H9 (cell line): ENCODE measurements at regions not wholly inside any gene's neighbourhood (a gene's known extent, or its start where the extent isn't known, plus 50 kb on each side); places are given as distances from the start of the nearest gene placed in this dataset.

Experiments used
- DNase-seq: peaks from one replicate; pipeline ENCODE4 v3.0.0-alpha.2; 2017
- H2AFZ ChIP-seq: one replicate; pipeline ENCODE4 v1.6.1; 2013; ENCODE audit warnings: mild to moderate bottlenecking, low read length, control low read depth, moderate library complexity
- H2AK5ac ChIP-seq: 2 replicates; pipeline ENCODE4 v1.6.1; 2013; ENCODE audit warnings: low read length, control low read depth, mixed read lengths; ENCODE audit not compliant: insufficient read length
- H2BK120ac ChIP-seq: one replicate; pipeline ENCODE4 v1.6.1; 2013; ENCODE audit warnings: low read depth, mild to moderate bottlenecking, low read length, control low read depth, inconsistent platforms; ENCODE audit not compliant: poor library complexity, severe bottlenecking
- H2BK12ac ChIP-seq: 2 replicates; pipeline ENCODE4 v1.6.1; 2013; ENCODE audit warnings: low read length, control low read depth, mixed read lengths, low read depth; ENCODE audit not compliant: insufficient read length
- H2BK15ac ChIP-seq: 2 replicates; pipeline ENCODE4 v1.6.1; 2013; ENCODE audit warnings: low read depth, low read length, control low read depth
- H2BK20ac ChIP-seq: one replicate; pipeline ENCODE4 v1.6.1; 2013; ENCODE audit warnings: low read depth, mild to moderate bottlenecking, low read length, control low read depth, inconsistent platforms; ENCODE audit not compliant: poor library complexity, severe bottlenecking
- H2BK5ac ChIP-seq: 2 replicates; pipeline ENCODE4 v1.6.1; 2013; ENCODE audit warnings: low read length, control low read depth, mixed read lengths; ENCODE audit not compliant: insufficient read length
- H3K14ac ChIP-seq: 2 replicates; pipeline ENCODE4 v1.6.1; 2013; ENCODE audit warnings: low read length, control low read depth; ENCODE audit not compliant: insufficient read depth
- H3K18ac ChIP-seq: 2 replicates; pipeline ENCODE4 v1.6.1; 2013; ENCODE audit warnings: low read depth, mild to moderate bottlenecking, mixed read lengths, low read length, control low read depth; ENCODE audit not compliant: insufficient read length
- H3K23ac ChIP-seq: 2 replicates; pipeline ENCODE4 v1.6.1; 2013; ENCODE audit warnings: low read length, control low read depth, mixed read lengths, low read depth; ENCODE audit not compliant: insufficient read length
- H3K23me2 ChIP-seq: 2 replicates; pipeline ENCODE4 v1.6.1; 2013; ENCODE audit warnings: low read depth, mild to moderate bottlenecking, mixed read lengths, low read length, control low read depth; ENCODE audit not compliant: insufficient read length, poor library complexity, severe bottlenecking
- H3K27ac ChIP-seq: 2 replicates; pipeline ENCODE4 v1.5.1; 2013; ENCODE audit warnings: low read length, control low read depth, mixed read lengths, low read depth; ENCODE audit not compliant: insufficient read length
- H3K27me3 ChIP-seq: 2 replicates; pipeline ENCODE4 v1.6.1; 2013; ENCODE audit warnings: low read length, control low read depth, inconsistent platforms; ENCODE audit not compliant: insufficient read depth
- H3K4ac ChIP-seq: 2 replicates; pipeline ENCODE4 v1.6.1; 2013; ENCODE audit warnings: low read depth, mild to moderate bottlenecking, control low read depth, inconsistent platforms, low read length, moderate library complexity
- H3K4me1 ChIP-seq: 2 replicates; pipeline ENCODE4 v1.6.1; 2013; ENCODE audit warnings: low read length, control low read depth, inconsistent platforms; ENCODE audit not compliant: insufficient read depth
- H3K4me2 ChIP-seq: 2 replicates; pipeline ENCODE4 v1.6.1; 2013; ENCODE audit warnings: low read length, control low read depth, mixed read lengths; ENCODE audit not compliant: insufficient read length, insufficient read depth
- H3K56ac ChIP-seq: 2 replicates; pipeline ENCODE4 v1.6.1; 2013; ENCODE audit warnings: low read depth, mild to moderate bottlenecking, mixed read lengths, low read length, control low read depth; ENCODE audit not compliant: insufficient read length
- H3K79me1 ChIP-seq: 2 replicates; pipeline ENCODE4 v1.6.1; 2013; ENCODE audit warnings: low read depth, mild to moderate bottlenecking, moderate library complexity, low read length, control low read depth, inconsistent platforms; ENCODE audit not compliant: insufficient read depth, poor library complexity, severe bottlenecking
- H3K79me2 ChIP-seq: 2 replicates; pipeline ENCODE4 v1.6.1; 2013; ENCODE audit warnings: low read length, control low read depth, inconsistent platforms; ENCODE audit not compliant: insufficient read depth
- H3K9ac ChIP-seq: 2 replicates; pipeline ENCODE4 v1.6.1; 2013; ENCODE audit warnings: low read length, control low read depth, mixed read lengths; ENCODE audit not compliant: insufficient read length; ENCODE audit errors: extremely low read depth
- H3K9me3 ChIP-seq: one replicate; pipeline ENCODE4 v1.6.1; 2013; ENCODE audit warnings: low read depth, low read length, inconsistent platforms; ENCODE audit not compliant: control insufficient read depth
- H3T11ph ChIP-seq: one replicate; pipeline ENCODE4 v1.6.1; 2013; ENCODE audit warnings: mild to moderate bottlenecking, low read length, control low read depth, inconsistent platforms
- H4K20me1 ChIP-seq: one replicate; pipeline ENCODE4 v1.6.1; 2013; ENCODE audit not compliant: control insufficient read depth, insufficient read length, insufficient read depth
- H4K5ac ChIP-seq: 2 replicates; pipeline ENCODE4 v1.6.1; 2013; ENCODE audit warnings: low read depth, mild to moderate bottlenecking, mixed read lengths, low read length, control low read depth; ENCODE audit not compliant: insufficient read length
- H4K8ac ChIP-seq: replicated peaks from 2 replicates; pipeline ENCODE4 v1.6.1; 2013; ENCODE audit warnings: low read length, control low read depth, mixed read lengths, low read depth; ENCODE audit not compliant: insufficient read length
- H4K91ac ChIP-seq: 2 replicates; pipeline ENCODE4 v1.6.1; 2013; ENCODE audit warnings: low read depth, mild to moderate bottlenecking, moderate library complexity, mixed read lengths, low read length, control low read depth; ENCODE audit not compliant: insufficient read length
- H3K27ac Mint-ChIP-seq, 3 experiments: 2 replicates in 2 of 3; 3 replicates in 1 of 3; pipeline ENCODE4 v1.8.0; 2020 to 2021; ENCODE audit warnings: mixed read lengths in 3 of 3, mild to moderate bottlenecking in 1 of 3, moderate library complexity in 1 of 3
- H3K27me3 Mint-ChIP-seq: 2 replicates; pipeline ENCODE4 v1.8.0; 2021; ENCODE audit warnings: low read depth, mild to moderate bottlenecking, moderate library complexity, mixed read lengths
- H3K36me3 Mint-ChIP-seq, 3 experiments: 2 replicates in 2 of 3; 3 replicates in 1 of 3; pipeline ENCODE4 v1.8.0; 2020 to 2021; ENCODE audit warnings: low read depth in 3 of 3, mixed read lengths in 3 of 3; ENCODE audit not compliant: insufficient read depth in 1 of 3
- H3K4me1 Mint-ChIP-seq, 2 experiments: 2 replicates each; pipeline ENCODE4 v1.8.0; 2020; ENCODE audit warnings: mixed read lengths in 2 of 2
- H3K4me3 Mint-ChIP-seq, 2 experiments: 2 replicates in 1 of 2; 3 replicates in 1 of 2; pipeline ENCODE4 v1.8.0; 2020 to 2021; ENCODE audit warnings: mild to moderate bottlenecking in 2 of 2, mixed read lengths in 2 of 2, moderate library complexity in 1 of 2
- H3K9me3 Mint-ChIP-seq, 2 experiments: 2 replicates in 1 of 2; 3 replicates in 1 of 2; pipeline ENCODE4 v1.8.0; 2020; ENCODE audit warnings: mild to moderate bottlenecking in 2 of 2, mixed read lengths in 2 of 2, moderate library complexity in 1 of 2
- WGBS: extraction: QIAGEN DNeasy Blood & Tissue Kit; methylation state at CpG from one replicate; pipeline ENCODE4 v1.1.7; 2013; ENCODE audit warnings: missing lambda C conversion rate, low lambda C conversion rate, mixed read lengths; ENCODE audit not compliant: insufficient read length; ENCODE audit errors: extremely low coverage; 5-methylcytosine and 5-hydroxymethylcytosine counted together
- TF ChIP-seq, protein P1 (sequence below): fragments of 200-600 bp; sonication (generic); conservative IDR thresholded peaks from 3 replicates; pipeline ENCODE4 v1.8.0; 2021; ENCODE audit warnings: antibody characterized with exemption, mild to moderate bottlenecking

DNA sequence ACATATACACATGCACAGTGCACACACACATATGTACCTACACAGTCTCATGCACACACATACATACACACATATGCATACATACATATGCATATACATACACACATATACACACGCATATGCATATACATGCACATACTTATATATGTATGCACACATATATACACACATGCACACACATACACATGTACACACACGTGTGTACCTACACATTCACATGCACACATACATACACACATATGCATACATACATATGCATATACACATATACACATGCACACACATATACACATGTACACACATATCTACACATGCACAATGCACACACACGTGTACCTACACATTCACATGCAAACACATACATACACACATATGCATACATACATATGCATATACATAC is 100.3 kb upstream of the TWIST2 start:
- DNase-seq, result no peak
- TF ChIP-seq, protein P1, sequence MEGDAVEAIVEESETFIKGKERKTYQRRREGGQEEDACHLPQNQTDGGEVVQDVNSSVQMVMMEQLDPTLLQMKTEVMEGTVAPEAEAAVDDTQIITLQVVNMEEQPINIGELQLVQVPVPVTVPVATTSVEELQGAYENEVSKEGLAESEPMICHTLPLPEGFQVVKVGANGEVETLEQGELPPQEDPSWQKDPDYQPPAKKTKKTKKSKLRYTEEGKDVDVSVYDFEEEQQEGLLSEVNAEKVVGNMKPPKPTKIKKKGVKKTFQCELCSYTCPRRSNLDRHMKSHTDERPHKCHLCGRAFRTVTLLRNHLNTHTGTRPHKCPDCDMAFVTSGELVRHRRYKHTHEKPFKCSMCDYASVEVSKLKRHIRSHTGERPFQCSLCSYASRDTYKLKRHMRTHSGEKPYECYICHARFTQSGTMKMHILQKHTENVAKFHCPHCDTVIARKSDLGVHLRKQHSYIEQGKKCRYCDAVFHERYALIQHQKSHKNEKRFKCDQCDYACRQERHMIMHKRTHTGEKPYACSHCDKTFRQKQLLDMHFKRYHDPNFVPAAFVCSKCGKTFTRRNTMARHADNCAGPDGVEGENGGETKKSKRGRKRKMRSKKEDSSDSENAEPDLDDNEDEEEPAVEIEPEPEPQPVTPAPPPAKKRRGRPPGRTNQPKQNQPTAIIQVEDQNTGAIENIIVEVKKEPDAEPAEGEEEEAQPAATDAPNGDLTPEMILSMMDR, result no peak
- H3K14ac ChIP-seq, result no peak overlapping the region
- Mint-ChIP-seq H3K27me3 (peaks cover 22% of the 10 kb centered on the region), H3K4me3 (no peak overlapping the region), H3K36me3 (no peaks in the 10 kb centered on the region), H3K27ac (no peak overlapping the region), H3K9me3 (peaks cover 9 to 25% of the 10 kb centered on the region in 2 experiments), H3K4me1 (no peaks in the 10 kb centered on the region)
- WGBS, result no CpG with 5 or more reads among the region's 3 CpGs
- no peak overlapping the region for H4K8ac ChIP-seq
- H2BK5ac ChIP-seq, result no peak overlapping the region
- H3K18ac ChIP-seq, result no peak overlapping the region
- H2BK120ac ChIP-seq, result no peak overlapping the region
- no peak overlapping the region for H4K91ac ChIP-seq
- H3K4me2 ChIP-seq, result no peak overlapping the region
- no peak overlapping the region for H3K9ac ChIP-seq
- H3K23ac ChIP-seq, result no peak overlapping the region
- no peak overlapping the region for H4K5ac ChIP-seq
- no peak overlapping the region for H3K4ac ChIP-seq
- no peak overlapping the region for H2BK20ac ChIP-seq
- H2AFZ ChIP-seq, result no peak overlapping the region
- H2BK15ac ChIP-seq, result no peak overlapping the region
- H3K9me3 ChIP-seq, result no peaks in the 10 kb centered on the region
- no peaks in the 10 kb centered on the region for H3K23me2 ChIP-seq
- no peaks in the 10 kb centered on the region for H3K4me1 ChIP-seq
- no peak overlapping the region for H3T11ph ChIP-seq
- no peaks in the 10 kb centered on the region for H3K79me1 ChIP-seq
- H2BK12ac ChIP-seq, result no peak overlapping the region
- H3K27ac ChIP-seq, result no peak overlapping the region
- no peaks in the 10 kb centered on the region for H3K79me2 ChIP-seq
- H2AK5ac ChIP-seq, result no peak overlapping the region
- H4K20me1 ChIP-seq, result no peaks in the 10 kb centered on the region
- no peak overlapping the region for H3K56ac ChIP-seq
- no peaks in the 10 kb centered on the region for H3K27me3 ChIP-seq
